Jurkat, Clone E6-1 (cell line): ENCODE measurements at regions not wholly inside any gene's neighbourhood (a gene's known extent, or its start where the extent isn't known, plus 50 kb on each side); places are given as distances from the start of the nearest gene placed in this dataset.

Experiments used
- DNase-seq: peaks from one replicate; pipeline ENCODE4 v3.0.0-alpha.2; 2011; ENCODE audit warnings: low read depth, low spot score
- H3K4me3 ChIP-seq: 2 replicates; pipeline ENCODE4 v1.5.1; 2011; ENCODE audit warnings: mild to moderate bottlenecking, low read length, control low read depth, moderate library complexity

DNA sequence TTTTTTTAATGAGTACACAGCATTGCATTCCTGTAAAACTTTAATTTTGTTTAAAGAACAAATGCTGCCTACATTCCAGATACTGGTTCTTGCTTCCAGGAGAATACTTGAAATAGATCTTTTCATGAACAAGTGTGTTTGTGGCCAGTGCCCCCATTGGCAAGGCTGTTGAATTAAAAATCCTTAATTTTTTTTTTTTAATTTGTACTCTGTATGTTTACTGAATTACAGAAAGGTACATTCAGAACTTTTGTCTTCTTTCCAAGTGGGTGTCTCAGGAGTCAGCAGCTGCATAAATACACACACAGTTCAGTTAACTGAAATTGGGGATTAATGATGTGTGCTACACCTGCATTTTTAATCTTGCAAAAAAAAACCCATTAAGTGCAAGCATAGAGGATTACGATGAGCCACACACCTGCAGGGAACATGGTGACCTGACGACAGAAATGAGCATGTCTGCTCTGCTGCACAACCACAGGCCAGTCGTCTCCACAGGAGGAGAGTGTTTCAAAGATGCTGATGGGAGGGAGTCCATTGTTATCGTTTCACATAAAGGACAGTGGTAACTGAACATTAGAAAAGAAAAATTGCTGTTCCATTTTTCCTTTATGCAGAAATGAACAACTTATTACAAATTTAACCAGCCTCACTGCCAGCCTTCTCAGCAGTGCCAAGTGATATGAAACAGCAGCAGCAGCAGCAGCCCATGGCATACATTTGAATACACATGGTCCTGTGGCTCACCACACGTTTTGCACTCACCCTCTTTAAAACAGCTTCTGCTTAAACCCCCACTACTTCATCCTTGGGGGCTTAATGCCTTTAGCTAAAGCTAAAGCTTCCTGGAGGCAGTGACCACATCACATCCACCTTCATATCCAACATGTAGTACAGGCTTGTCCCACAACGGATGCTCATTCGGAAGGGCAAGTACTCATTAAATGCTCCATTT, 72.3 kb upstream of the RFC3 start:
- H3K4me3 ChIP-seq: no peak overlapping the region
- peak; percentile 66 for DNase-seq

DNA sequence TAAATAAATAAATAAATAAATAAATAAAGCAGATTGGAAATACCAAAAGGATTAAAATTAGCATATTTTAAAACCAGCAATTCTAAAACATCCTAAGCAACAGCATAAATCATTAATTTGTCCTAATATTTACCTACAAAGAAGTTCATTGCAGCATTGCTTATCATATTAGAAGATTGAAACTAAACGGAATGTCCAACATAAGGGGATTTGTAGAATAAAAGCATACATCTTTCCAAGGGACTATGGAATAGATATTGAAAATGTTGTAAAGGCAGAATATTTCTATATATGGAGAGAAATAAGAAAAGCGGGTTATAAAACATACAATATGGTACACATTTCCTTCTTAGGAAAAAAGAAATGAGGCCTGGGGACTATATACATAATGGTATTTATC, 71.1 kb upstream of the RFC3 start:
- no peak overlapping the region for H3K4me3 ChIP-seq
- no peak for DNase-seq

DNA sequence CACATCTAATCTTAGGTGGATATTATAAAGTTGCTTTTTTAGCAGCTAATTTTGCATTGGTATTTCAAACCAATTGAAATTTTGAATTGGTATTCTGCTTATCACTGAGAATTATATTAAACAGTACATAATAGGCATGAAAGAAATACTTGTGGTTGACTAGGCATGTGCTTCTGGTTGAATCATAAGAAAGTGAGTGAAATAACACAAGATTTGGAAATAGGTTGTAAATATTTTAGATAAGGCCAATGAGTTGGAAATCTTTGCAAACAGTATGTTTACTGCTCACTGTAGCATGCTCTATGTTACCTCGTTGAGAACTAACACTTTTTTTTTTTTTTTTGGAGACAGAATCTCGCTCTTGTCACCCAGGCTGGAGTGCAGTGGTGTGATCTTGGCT, 66.8 kb upstream of the RFC3 start:
- H3K4me3 ChIP-seq: no peak overlapping the region
- no peak for DNase-seq

DNA sequence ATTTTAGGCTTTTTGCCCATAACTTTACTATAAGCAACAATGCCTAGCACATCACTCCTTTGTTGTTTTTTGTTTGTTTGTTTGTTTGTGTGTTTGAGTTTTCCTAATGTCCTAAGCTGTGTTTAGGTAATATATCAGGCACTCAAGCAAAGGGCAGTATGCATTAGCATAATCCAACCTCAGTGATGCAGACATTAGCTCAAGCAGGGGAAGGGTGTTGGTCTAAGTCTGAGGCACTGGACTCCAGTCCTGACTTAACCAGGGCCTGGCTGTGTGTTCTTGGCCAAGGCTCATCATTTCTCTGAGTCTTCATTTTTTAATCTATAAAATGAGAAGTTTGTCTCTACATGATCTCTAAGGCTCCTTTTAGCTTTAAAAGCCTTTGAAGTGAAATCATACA, 65.9 kb upstream of the RFC3 start:
- DNase-seq: no peak
- H3K4me3 ChIP-seq: no peak overlapping the region

DNA sequence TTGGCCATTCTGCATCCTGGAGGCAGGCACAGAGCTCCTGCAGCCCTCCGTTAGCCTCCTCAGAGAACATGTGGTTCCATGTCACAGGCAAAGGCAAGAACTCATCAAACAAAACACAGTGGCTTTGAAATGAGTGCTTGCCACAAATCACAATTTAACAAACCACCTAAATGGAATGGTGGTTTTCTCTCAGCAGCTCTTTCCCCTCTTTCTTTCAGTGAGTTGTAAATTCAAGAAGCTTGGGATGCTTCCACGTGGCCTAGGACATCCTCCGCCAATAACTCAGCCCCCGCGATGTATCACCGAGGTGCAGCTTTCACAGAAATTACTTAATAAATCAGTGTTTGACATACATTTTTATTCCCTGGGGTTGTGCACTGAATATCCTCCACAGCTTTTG, 65.4 kb upstream of the RFC3 start:
- DNase-seq: peak; percentile 76
- no peak overlapping the region for H3K4me3 ChIP-seq

DNA sequence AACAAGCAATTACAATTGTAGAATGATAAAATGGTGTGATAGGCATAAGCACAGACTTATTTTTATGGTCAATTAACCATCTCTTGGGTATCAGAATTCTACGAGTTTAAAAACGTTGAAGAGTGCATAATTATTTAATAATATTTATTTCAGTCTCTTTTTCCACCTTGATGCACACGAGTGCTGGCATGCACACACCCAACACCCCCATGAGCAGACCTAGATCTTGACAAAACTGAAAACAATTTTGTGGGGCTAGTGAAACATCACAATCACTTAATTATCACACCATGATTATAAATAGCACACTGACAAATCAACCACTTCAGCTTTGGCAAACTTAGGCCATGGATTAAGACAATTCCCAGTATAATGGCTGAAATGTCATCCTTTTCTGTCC, 61.0 kb upstream of the RFC3 start:
- DNase-seq: no peak
- no peak overlapping the region for H3K4me3 ChIP-seq

DNA sequence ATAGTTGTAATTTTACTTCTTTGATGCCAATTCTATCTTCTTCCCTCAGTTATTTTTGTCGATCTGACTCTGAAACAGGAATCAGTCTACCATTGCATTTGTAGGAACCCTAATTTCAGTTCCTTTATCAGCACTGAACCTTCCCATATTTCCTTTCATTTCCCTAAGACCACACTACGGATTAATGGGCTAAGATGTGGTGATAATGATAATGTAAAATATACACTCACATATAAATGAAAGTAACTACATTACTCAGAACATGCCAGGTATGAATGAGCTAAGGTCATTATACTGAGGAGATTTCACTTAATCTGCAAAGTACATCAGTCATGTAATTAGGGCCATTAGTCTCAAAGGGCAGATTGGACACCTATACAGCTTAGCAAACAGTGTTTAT, 60.2 kb upstream of the RFC3 start:
- no peak overlapping the region for H3K4me3 ChIP-seq
- no peak for DNase-seq

DNA sequence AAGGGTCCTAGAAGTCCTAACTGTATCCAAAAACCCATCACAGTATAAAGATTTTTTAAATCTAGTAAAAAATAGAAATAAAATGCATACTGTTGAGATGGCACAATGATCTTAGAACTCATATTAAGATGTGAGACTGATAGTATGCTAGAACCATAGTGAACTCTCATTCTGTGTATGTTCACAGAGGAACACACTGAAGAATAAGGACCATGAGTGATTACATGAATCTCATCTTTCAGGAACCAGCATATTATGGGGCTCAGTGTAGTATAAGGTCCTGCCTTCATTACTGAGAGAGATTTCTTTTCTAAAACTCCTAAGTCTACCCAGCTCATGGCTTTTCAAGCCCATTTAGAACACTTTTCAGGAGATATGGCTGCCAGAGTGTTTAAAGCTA, 59.8 kb upstream of the RFC3 start:
- DNase-seq: no peak
- no peak overlapping the region for H3K4me3 ChIP-seq

DNA sequence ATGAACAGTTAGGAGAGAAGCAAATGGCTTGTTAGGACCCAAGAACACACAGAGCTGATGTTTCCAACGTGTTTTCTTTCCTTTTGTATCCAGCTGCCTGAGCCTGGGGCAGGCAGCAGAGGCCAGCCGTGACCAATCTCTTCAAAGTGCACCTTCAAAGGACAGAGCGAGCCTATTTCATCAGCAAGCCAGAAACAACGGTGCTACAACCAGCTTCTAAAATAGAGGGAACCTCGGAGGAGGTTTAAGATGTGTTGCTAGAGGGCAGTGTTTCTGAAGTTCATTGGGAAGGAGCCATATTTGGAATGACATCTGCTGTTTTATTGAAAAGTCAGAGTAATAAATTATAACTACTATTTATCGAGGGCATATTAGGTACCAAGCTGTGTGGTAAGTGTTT, 56.2 kb upstream of the RFC3 start:
- DNase-seq: no peak
- no peak overlapping the region for H3K4me3 ChIP-seq

DNA sequence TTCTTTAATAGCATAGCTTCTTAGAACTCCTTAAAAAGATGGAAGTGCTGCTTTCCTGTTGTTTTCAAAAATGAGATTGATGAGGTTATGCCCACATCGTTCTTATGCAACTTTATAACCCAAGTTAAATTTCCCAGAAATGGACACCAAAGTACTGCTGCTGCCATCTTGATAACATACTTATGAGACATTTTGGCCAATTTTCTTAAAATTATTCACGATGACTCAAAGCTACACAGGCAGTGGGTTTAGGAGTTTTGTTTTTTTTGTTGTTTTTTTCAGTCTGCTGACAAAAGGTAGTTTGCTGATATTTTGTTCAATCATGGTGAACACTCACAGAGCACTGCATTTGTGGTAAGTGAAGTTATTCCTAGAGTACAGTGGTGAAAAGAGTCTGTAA, 54.9 kb upstream of the RFC3 start:
- H3K4me3 ChIP-seq: no peak overlapping the region
- DNase-seq: no peak

DNA sequence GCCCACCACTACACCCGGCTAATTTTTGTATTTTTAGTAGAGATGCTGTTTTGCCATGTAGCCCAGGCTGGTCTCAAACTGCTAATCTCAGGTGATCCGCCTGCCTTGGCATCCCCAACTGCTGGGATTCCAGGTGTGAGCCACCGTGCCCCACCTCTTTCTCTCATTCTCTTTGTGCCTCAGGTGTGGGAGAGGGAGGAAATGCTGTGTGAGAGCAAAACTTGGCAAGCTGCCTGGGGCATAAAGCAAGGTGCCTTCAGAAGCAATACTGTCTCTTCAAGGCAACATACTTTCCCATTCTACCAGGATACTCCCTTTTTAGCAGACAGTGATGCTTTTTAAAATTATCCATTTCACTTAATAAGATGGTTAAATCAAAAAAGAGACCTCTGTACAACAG, 53.2 kb upstream of the RFC3 start:
- no peak for DNase-seq
- no peak overlapping the region for H3K4me3 ChIP-seq

DNA sequence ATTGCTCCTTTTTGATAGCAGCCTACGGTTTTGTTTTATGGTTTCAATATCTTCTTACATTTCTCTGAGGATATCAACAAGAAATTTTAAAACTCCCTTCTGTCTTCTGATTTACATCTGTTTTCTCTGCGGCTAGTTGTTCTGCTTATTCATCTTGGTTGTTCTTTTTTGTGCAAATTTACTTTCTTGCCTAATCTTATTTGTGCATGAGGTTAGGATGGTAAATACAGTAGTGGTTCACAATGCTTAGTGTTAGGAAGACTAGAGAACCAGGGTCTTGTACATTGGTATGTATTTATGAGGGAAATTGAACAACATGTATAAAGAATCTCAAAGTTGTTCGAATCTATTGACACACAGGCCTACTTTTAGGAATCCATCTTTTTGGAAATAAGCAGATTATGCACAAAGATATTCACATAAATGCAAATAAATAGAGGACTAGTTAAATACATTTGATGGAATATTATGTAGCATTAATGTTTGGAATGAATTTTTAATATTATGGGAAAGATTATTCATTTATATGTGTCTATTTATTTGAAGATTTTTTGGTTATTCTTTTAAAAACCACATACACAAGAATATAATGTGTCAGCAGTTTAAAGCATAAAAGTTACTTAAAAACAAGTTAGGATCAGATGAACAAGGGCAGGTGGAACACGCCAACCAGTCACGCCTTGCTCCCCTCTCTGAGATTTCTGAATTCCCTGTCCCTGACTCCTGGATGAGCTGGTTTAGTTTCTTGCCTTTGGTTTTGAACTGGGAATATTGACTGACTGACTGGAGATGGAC, 51.4 kb upstream of the RFC3 start:
- no peak for DNase-seq
- H3K4me3 ChIP-seq: no peak overlapping the region

DNA sequence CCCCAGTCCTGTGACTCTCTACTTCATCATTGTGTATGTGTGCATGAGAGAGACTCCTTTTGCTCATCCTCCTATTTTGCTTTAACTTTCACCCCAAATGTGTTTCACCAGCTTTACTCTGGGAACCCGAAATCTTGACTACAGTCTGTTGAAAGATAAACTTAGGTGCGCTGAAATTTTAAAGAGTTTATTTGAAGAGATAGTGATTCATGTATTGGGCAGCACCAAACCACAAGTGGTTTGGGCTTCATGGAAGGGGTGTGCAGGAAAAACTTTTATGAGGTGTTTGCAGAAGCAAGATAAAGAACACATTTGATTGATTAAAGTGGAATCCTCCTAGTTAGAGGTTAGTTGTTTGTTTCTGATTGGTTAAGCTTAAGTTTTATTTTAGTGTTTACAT, 50.8 kb upstream of the RFC3 start:
- DNase-seq: no peak
- no peak overlapping the region for H3K4me3 ChIP-seq
